ENCODE measurements at regions not wholly inside any gene's neighbourhood (a gene's known extent, or its start where the extent isn't known, plus 50 kb on each side); places are given as distances from the start of the nearest gene placed in this dataset.

GRCh38 chr1:81170721-81171120 lies 630.0 kb upstream of the ADGRL2 start:
- TF ChIP-seq CTCF (IDR thresholded peaks at IDR 0.05) (no peak), POLR2A (IDR thresholded peaks at IDR 0.05) (no peak)

All from adrenal gland (tissue), 5 donors.